GM21381 (cell line): ENCODE measurements at regions not wholly inside any gene's neighbourhood (a gene's known extent, or its start where the extent isn't known, plus 50 kb on each side); places are given as distances from the start of the nearest gene placed in this dataset.
"Not testable (repeated sequence)": the region's sequence is repeated elsewhere in the genome, so short reads cannot be mapped to it uniquely, and the experiment has no call there.

ENCODE experiments used
- ATAC-seq: cut with Tn5 transposase; IDR thresholded peaks from one replicate; pipeline ENCODE4 v1.9.1; 2021; ENCODE audit warnings: mild to moderate bottlenecking, moderate library complexity; ENCODE audit not compliant: unreplicated experiment

DNA sequence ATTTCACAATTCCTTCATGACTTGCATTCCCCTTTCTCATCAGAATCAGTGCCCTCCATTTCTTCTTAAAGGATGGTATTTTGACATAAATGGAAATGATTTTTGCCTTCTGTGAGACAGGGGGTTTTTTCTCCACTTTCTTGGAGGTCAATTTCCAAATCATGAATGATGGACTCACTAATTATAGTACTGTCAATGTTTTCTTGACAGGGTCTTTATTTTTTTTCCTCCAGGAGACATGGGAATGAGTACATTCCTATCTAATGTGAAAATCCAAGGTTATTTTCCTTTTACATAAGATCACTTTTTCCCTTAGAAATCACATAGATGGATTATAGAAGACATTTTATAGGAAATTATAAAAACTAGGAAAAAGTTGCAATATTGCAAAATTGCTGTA lies 141.7 kb downstream of the SPATA31A6 start:
- ATAC-seq = not testable (repeated sequence)

DNA sequence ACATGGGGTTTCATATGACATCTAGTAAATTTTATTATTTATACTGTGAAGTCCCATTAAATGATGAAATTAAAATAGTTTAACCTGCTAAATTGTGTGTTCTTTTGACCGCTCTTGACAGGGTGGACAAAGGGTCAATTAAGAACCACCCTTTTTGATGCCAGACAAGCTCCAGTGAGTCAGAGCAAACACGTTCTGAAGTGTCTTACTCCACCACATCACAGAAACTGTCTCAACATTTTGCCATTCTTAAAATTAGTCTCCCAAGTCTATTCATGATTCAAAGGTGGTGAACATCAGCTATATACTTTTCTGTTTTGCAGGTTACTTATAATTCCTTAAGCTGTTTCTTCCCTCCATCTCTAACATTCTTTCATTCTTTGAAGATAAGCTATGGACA lies 142.1 kb downstream of the SPATA31A6 start:
- ATAC-seq = not testable (repeated sequence)

DNA sequence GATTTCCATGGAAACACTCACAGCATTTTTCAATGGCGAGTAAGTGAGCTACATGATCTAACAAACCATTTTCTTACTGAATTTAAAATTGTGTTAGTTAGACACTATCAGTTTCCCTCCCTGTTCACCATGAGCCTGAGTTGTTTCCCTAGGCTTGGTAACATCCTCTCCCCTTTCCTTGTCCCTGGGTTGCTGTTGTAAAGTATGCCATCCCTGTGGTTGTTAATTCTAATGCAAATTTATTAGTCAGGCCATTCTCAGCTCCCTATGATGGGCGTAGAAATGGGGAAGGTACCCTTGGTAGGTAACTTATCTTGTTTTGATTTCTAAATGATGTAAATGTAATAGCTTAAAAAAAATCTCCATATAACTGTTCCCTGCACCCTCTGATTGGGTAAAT lies 143.0 kb downstream of the SPATA31A6 start:
- not testable (repeated sequence) for ATAC-seq

DNA sequence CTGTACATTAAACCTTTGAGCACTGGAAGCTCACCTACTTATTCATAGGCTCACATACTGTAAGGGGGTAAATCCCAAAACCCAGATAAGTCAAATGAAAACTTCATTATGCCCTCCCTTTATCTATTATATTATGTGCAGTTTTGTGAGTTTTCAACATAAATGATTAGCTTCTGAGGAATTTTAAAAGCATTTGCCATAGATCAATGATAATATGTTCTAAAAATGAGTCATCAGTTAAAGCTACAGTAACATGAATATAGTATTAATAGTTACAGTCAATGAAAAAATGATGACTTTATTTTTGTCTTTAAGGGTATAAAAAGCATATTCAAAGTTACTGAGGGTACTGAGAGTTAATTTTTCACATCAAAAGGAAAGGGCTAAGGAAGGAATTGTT lies 151.9 kb downstream of the SPATA31A6 start:
- ATAC-seq = not testable (repeated sequence)

DNA sequence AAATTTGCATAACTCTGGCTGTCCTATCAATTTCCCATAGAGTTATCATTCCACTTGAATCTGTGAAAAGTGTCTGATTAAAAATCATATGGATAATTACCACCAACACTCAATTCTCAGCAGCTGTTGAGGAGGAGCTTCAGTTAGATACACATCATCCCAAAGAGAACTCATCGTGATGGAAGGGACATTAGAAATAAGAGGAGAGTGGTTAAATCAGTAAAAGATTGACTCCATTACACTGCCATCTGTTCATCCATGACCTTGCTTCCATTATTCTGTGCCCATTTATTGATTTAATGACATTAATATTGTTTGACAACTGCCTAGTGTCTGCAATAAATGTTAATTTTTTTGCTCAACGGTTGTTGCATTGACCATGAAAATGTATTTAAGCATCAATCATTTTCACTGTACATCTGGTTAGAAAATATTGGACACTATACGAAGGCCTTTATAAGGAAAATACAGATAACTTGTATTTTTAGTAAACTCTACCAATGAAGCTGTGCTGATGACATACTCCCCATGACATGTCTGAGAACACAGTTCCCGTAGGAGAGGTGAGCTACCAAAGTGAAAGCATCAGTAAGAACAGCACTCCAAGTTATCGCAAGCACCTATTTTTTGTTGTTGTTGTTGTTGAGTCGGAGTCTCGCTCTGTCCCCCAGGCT lies 152.7 kb downstream of the SPATA31A6 start:
- ATAC-seq = not testable (repeated sequence)

DNA sequence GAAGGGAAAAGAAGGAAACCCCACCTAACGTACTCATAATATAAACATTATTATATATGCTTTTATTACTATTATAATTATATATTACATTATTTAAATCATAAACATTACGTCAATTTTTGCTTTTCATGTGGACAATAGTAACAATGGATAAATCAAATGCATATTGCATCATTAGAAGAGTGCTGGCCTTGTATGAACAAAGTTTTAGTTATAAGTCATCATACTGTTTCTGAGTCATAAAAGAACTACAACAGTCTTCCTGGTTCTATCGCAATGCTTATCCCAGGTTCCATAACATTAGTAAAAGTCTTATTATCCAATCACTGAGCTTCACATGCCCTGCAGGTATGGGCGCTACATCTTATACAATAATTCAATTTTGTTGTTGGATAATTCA lies 154.8 kb downstream of the SPATA31A6 start:
- not testable (repeated sequence) for ATAC-seq

DNA sequence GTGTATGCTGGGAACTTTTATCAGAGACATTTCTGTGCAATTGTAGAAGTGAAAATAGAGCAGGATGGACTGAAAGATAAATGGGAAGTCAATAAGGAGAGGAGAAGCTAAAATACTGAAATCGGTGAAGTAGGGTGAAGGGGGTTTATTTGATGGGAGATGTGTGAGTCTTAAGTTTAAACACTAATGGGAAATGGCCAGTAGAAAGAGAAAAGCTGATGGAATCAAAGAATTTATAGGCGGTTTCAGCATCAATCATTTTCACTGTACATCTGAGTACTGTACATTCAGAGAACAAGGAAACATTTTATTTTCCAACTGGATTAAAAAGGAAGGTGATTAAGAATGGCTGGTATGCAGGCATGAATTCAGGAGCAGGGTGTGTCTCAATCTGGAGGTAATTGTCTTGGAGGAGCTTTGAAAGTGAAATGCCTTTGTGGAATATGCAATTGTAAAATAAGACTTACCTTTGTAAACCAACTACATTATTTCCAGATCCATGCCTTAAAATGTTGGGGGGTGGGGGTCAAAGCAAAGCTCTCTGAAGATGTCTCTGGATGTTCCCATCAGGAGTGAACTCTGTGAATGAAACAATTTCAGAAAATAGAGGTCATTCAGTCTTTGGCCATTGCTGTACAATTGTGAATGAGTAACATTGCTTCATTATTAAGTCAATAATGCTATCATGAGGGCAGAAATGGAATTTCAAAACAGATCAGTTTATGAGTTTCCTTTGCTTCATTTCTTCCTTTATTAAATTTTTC lies 156.4 kb downstream of the SPATA31A6 start:
- not testable (repeated sequence) for ATAC-seq

DNA sequence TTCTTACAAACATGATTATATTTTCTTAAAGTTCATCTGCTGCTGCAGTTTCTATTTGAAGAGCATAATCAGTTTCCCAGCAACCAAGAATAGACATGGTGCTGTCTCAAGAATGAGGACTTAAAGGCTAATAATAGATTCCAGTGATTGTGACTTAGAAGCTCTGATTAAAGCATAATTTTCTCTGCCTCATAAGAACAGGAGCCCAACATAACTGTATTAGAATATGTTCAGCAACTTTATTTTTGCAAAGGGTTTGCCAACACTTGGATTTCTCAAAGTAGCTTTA lies 156.9 kb downstream of the SPATA31A6 start:
- ATAC-seq = not testable (repeated sequence)

DNA sequence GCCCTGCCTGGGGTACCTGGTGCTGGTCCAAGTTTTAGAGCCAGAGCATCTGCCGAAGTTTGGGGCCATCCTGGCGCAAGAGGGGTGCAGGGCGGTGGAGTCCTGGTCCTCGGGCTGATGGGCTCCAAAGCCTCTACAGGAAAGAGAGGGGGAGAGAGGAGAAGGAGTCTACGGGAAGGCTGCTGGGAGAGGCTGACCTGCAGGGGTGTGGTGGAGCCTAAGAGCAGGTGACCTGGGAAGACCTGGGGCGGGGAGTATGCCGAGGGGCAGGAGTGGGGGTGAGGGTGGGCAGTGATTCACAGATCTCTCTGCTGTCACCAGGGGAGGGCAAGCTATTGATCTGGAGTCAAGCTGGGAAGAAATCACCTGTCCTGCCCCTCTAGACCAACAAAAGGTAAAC lies 158.4 kb downstream of the SPATA31A6 start:
- not testable (repeated sequence) for ATAC-seq

DNA sequence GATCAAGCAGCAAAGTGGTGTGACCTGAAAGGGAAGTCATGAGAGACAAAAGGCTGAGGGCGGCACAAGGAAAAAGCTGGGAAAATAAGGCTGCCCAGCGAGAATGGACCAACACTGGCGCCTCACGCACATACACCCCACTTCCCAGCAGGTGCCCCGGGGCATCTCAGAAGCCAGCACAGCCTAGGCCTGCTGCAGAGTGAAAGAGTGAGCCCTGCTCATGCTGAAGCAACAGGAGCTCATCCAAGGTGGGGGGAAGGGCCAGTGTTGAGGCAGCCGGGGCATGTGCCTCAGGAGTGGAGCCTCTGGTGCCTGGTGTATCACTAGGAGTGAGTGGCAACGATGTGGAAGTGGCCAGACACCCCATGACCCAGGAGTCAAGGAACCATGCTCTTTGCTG lies 158.8 kb downstream of the SPATA31A6 start:
- ATAC-seq = not testable (repeated sequence)

DNA sequence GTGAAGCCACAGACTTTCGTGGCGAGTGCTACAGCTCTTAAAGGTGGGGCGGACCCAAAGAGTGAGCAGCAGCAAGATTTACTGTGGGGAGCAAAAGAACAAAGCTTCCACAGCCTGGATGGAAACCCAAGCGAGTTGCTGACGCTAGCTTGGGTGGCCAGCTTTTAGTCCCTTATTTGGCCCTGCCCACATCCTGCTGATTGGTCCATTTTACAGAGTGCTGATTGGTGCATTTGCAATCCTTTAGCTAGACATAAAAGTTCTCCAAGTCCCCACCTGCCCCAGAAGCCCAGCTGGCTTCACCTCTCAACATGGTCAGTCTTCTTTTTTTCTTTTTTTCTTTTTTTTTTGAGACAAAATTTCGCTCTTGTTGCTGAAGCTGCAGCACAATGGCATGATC lies 161.0 kb downstream of the SPATA31A6 start:
- ATAC-seq = not testable (repeated sequence)

DNA sequence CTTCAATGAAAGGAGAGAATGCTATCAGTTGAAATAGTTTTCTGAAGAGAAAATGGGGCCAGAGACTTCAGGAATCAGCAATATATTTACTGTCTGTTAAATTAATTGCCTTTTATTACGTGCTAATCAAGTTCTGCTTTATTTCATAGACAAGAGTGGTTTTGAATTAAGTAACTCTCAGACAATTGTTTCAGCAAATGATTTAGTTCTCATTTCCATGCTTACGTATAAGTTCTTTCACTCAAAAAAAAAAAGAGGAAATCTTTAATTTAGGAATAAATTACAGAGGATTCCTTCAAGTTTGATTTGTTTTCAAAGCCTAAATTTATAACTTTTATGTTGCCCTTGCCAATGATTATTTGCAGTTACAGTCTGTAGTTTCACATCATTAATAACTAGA lies 163.5 kb downstream of the SPATA31A6 start:
- ATAC-seq = not testable (repeated sequence)

DNA sequence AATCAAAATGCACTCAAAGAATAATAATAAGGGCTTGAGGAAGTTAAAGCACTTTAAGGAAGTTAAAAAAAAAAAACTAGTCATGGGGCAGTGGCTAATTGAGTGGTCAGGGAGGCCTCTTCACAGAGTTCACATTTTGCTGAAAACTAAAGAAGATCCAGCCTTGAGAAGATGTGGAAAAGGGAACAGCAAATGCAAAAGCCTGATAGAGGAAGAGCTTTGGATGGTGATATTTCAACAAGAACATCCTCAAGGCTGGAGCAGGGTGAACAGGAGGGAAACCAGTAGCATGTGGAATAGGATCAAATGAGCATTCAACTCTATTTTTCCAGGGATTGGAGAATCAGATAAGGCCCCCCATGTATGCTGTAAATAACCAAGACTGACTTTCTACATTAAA lies 165.7 kb downstream of the SPATA31A6 start:
- ATAC-seq = not testable (repeated sequence)

DNA sequence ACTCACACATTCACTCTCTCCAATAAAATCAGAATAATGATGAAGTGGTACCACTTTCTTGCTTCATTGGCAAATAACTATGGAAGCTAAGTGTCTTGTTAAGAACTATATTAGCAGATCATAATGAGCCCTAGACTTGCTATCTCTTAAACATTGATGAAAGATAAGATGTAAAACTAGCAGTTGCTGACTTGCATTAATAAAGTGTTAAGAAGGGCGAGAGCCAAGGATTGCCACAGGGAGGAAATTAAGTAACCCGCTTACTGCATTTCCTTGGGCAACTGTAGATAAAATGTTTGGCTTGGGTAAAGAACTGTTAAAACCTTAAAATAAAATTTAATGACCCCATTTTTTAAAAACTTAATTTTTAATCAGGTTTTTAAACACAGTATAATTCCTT lies 167.0 kb downstream of the SPATA31A6 start:
- not testable (repeated sequence) for ATAC-seq

DNA sequence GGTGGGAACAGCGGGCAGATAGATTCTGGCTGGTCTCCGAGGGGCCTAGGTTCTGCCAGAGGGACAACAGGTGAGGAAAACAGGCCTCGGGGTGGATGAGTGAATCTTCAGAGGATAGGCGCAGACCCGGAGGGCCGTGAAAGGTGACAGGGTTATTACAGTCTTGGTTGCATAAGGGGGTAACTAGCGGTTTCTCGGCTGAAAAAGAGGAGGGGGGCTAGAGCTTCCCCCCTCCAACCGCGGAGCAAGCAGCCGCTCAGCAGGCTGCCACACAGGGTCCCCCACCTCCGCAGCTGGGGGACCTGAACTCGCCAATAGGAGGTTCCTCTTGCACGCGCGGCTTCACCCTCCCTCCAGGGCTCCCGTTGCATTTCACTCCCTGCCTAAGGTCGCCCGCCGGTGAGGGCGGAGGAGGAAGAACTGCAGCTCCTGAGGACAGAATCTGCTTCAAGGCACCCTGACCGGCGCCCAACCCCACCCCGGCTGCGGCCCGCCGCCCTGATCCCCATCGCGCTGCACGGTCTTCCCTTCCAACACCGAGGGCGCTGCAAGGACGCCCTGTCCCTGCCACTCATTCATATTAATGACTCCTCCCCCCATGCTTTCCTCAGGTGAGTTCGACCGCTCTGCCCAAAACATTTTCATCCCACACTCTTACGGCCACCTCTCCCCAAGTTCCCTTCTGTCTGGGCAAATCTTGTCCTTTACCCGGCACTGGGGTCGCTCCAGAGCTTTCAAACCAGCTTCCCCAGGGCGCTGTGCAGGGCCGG lies 174.3 kb downstream of the SPATA31A6 start:
- not testable (repeated sequence) for ATAC-seq

DNA sequence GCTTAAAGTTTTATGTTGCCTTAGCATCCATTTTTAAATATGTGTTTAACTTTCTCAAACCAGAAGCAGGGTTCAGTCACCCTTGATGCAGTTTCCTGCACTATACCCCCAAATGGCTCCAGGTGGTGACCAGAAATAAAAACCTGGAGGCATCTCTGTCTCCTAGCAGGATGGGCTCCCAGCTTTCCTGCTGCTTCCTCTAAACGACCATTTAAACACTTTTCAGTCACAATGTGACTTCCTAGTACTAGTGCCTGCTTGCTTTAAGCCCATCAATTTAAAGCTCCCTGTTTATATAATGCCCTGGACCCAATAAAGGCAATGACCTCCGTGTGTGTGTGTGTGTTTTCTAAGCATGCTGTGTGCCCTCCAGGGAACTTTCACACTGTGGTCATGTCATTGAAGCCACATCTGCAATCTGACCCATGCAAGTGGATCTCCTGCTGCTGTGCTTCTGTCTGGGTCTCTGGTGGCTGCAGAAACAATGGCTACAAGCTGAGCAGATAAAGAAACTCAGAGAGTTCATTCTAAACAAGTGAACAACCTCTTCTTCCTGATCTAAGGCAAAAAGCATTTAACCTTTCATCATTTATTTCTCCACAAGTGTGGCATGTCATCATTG lies 175.3 kb downstream of the SPATA31A6 start:
- ATAC-seq = not testable (repeated sequence)

DNA sequence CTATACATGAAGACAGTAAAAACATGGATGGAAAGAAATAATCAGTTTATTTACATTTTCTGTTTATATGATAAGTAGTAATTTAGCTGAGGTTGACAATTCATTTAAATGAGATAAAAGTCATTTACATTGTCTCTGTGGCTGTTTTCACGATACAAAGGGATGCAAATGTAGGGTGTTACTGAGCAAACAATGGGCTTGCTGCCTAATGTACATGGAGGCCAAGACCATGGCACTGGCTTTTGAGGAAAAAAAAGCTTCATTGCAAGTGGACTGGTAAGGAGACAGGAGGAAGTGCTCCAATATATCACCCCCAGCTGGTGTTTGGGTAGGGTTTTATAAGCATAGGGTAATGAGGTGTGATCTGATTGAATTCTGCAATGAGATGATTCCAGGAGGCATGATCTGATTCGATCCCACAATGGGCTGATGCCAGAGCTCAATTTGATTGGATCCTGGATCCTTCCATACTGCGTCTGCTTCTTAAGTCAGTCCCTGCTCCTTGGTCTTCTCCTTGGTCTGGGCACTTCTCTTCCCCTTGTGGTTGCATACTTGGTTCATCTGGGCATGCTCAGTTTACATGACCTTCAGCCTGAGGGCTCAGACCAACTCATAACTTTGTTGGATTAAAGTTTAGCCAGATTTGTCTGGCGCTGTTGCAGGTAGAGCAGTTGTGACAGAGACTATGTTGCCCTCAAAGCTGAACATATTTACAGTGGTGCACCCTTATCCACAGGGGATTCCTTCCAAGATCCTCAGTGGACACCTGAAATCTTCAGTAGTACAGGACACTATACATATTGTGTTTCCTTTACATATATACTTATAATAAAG lies 181.2 kb downstream of the SPATA31A6 start:
- peak; percentile 10 for ATAC-seq

DNA sequence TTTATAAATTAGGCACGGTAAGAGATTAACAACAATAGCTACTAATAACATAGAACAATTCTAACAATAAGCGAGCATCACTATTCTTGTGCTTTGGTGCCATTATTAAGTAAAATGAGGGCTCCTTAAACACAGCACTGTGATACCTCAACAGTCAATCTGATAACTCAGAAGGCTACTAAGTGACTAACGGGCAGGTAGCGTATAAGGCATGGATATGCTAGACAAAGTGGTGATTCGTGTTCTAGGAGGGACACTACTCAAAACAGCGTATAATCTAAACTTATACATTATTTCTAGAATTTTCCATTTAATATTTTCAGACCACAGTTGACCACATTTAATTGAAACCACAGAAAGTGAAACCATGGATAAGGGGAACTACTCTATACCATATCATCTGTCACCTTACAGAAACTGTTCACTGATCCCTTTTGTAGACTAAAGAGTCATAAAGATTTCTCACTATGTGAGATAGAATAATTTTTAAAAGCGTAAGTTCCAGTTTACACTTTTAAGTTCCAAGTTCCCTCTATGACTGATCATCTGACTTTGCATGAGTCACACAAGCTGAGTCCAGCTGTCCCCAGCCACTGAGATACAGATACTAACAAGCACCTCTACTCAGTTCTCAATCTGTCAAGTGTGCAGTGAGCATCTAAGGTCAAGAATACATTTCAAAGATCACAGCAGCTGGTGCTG lies 181.9 kb downstream of the SPATA31A6 start:
- peak; percentile 90 for ATAC-seq

DNA sequence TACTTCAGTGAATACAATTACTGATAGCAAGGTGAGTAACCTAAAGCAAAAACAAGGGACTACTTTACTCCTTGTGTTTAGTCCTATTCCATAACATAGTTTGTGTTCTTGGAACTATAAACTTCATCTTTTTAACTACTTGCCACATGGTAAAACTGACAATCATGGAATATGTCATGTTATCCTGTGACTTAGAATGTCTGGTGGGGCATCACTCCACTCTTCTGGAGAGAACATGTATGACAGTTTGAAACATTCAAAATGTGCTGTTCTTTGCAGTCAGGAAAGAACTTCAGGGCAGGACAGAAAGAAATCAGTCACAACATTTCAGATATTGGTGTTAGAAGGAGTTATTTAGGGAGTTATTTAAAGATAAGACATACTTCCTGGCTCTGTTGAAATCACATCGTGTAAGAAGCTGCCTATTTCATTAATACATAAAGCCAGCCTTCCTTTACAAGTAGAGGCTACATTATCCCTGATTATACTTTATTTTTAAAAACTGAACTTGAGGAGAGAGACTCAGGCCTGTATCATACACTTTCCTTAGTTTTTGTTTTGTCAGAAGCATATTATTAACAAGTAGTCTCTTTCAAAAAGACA lies 184.9 kb downstream of the SPATA31A6 start:
- not testable (repeated sequence) for ATAC-seq
